Fibroblast of lung (primary cell): ENCODE measurements at regions not wholly inside any gene's neighbourhood (a gene's known extent, or its start where the extent isn't known, plus 50 kb on each side); places are given as distances from the start of the nearest gene placed in this dataset.
"Not testable (repeated sequence)": the region's sequence is repeated elsewhere in the genome, so short reads cannot be mapped to it uniquely, and the experiment has no call there.

Experiments used
- DNase-seq, 2 donors: peaks; one replicate each; pipeline versions ENCODE4 v3.0.0 to v3.0.0-alpha.2; 2010; ENCODE audit warnings: low read depth in 2 of 2
- H2AFZ ChIP-seq: 2 replicates; pipeline ENCODE4 v1.5.1; 2012; ENCODE audit warnings: low read length, control low read depth, inconsistent platforms
- H3K27ac ChIP-seq: 2 replicates; pipeline ENCODE4 v1.5.1; 2011; ENCODE audit warnings: low read length, control low read depth; ENCODE audit not compliant: insufficient read depth
- H3K27me3 ChIP-seq: 2 replicates; pipeline ENCODE4 v1.5.1; 2011; ENCODE audit warnings: mild to moderate bottlenecking, low read length; ENCODE audit not compliant: control insufficient read depth, insufficient read depth
- H3K36me3 ChIP-seq: 2 replicates; pipeline ENCODE4 v1.5.1; 2011; ENCODE audit warnings: low read length; ENCODE audit not compliant: control insufficient read depth, insufficient read depth
- H3K4me1 ChIP-seq: 2 replicates; pipeline ENCODE4 v1.5.1; 2011; ENCODE audit warnings: low read length; ENCODE audit not compliant: control insufficient read depth, insufficient read depth; ENCODE audit errors: extremely low read depth
- H3K4me2 ChIP-seq: 2 replicates; pipeline ENCODE4 v1.5.1; 2011; ENCODE audit warnings: low read length, control low read depth; ENCODE audit not compliant: insufficient read depth; ENCODE audit errors: extremely low read depth
- H3K4me3 ChIP-seq, 4 experiments: fragments of 200-600 bp in 1 of 4; sonication (generic) in 1 of 4; replicated peaks in 1 of 4; 2 replicates each; pipeline ENCODE4 v1.5.1; 2011 to 2016; ENCODE audit warnings: low read length in 4 of 4, low read depth in 3 of 4, mild to moderate bottlenecking in 3 of 4, control low read depth in 2 of 4, inconsistent platforms in 1 of 4, mixed read lengths in 1 of 4; ENCODE audit not compliant: insufficient read depth in 1 of 4; ENCODE audit errors: control extremely low read depth in 1 of 4
- H3K79me2 ChIP-seq: 2 replicates; pipeline ENCODE4 v1.5.1; 2012; ENCODE audit warnings: mild to moderate bottlenecking, low read length, inconsistent platforms; ENCODE audit not compliant: control insufficient read depth, insufficient read depth
- H3K9ac ChIP-seq: 2 replicates; pipeline ENCODE4 v1.5.1; 2011; ENCODE audit warnings: mild to moderate bottlenecking, low read length, control low read depth; ENCODE audit not compliant: insufficient read depth
- H3K9me3 ChIP-seq: 2 replicates; pipeline ENCODE4 v1.5.1; 2012; ENCODE audit warnings: low read depth, low read length; ENCODE audit not compliant: control insufficient read depth, insufficient read depth
- H4K20me1 ChIP-seq: 2 replicates; pipeline ENCODE4 v1.5.1; 2011; ENCODE audit warnings: low read length; ENCODE audit not compliant: control insufficient read depth, insufficient read depth; ENCODE audit errors: extremely low read depth
- CTCF ChIP-seq, 2 donors: IDR thresholded peaks in 1 of 2; conservative IDR thresholded peaks in 1 of 2; 1 replicate in 1 of 2; 2 replicates in 1 of 2; pipeline ENCODE4 v1.5.1; 2011 to 2012; ENCODE audit warnings: low read length in 2 of 2, control low read depth in 1 of 2, inconsistent platforms in 1 of 2, low read depth in 1 of 2, mild to moderate bottlenecking in 1 of 2
- EZH2 ChIP-seq: IDR thresholded peaks from 2 replicates; pipeline ENCODE4 v1.5.1; 2012; ENCODE audit warnings: low read length, control low read depth, mild to moderate bottlenecking; ENCODE audit errors: missing control alignments

GRCh38 chr1:233750139-233750538 is 136.2 kb downstream of the KCNK1 start:
- no peak for DNase-seq
- no peaks in the 10 kb centered on the region for H3K9me3 ChIP-seq
- no peak overlapping the region for H3K4me2 ChIP-seq

GRCh38 chr1:233759665-233760064 is 144.8 kb upstream of the SLC35F3 start:
- no peak overlapping the region for H3K9ac ChIP-seq
- TF ChIP-seq EZH2: no peak
- TF ChIP-seq CTCF (conservative IDR thresholded peaks at IDR 0.05 in 1 of 2, IDR thresholded peaks at IDR 0.05 in 1 of 2; ENCODE audit: low read depth in 1 of 2, low read length in 2 of 2): no peak

More at GRCh38 chr1:233750139-233750538, 136.2 kb downstream of the KCNK1 start:
- Histone ChIP-seq H3K79me2 (no peaks in the 10 kb centered on the region), H2AFZ (no peak overlapping the region), H3K4me1 (no peaks in the 10 kb centered on the region), H3K27ac (no peak overlapping the region), H3K27me3 (no peaks in the 10 kb centered on the region), H3K9ac (no peak overlapping the region), H4K20me1 (no peaks in the 10 kb centered on the region), H3K4me3 (no peak overlapping the region), H3K36me3 (no peaks in the 10 kb centered on the region)
- TF ChIP-seq CTCF (conservative IDR thresholded peaks at IDR 0.05 in 1 of 2, IDR thresholded peaks at IDR 0.05 in 1 of 2; ENCODE audit: low read depth in 1 of 2, low read length in 2 of 2) (no peak), EZH2 (no peak)

GRCh38 chr1:233764304-233764703 is 140.2 kb upstream of the SLC35F3 start:
- H3K27me3 ChIP-seq, DNase-seq, H3K79me2 ChIP-seq, H3K4me2 ChIP-seq, H2AFZ ChIP-seq, H3K27ac ChIP-seq, H3K9me3 ChIP-seq, H4K20me1 ChIP-seq, H3K9ac ChIP-seq, H3K4me1 ChIP-seq, H3K36me3 ChIP-seq, H3K4me3 ChIP-seq: not testable (repeated sequence)

More at GRCh38 chr1:233759665-233760064, 144.8 kb upstream of the SLC35F3 start:
- Histone ChIP-seq H2AFZ (no peak overlapping the region), H3K36me3 (no peaks in the 10 kb centered on the region), H3K4me1 (no peaks in the 10 kb centered on the region), H3K27ac (no peak overlapping the region), H3K4me3 (no peak overlapping the region), H3K4me2 (no peak overlapping the region), H3K79me2 (no peaks in the 10 kb centered on the region), H3K9me3 (no peaks in the 10 kb centered on the region), H3K27me3 (no peaks in the 10 kb centered on the region), H4K20me1 (no peaks in the 10 kb centered on the region)
- peak in 1 of 2 donors; percentile 0 for DNase-seq

GRCh38 chr1:233777566-233777965 is 126.9 kb upstream of the SLC35F3 start:
- H3K79me2 ChIP-seq: no peaks in the 10 kb centered on the region
- H3K9me3 ChIP-seq: no peaks in the 10 kb centered on the region

More at GRCh38 chr1:233777566-233777965, 126.9 kb upstream of the SLC35F3 start:
- no peak overlapping the region for H2AFZ ChIP-seq
- no peak for DNase-seq
- TF ChIP-seq EZH2: no peak
- no peak for TF ChIP-seq CTCF (conservative IDR thresholded peaks at IDR 0.05 in 1 of 2, IDR thresholded peaks at IDR 0.05 in 1 of 2; ENCODE audit: low read depth in 1 of 2, low read length in 2 of 2)
- H3K4me3 ChIP-seq: no peak overlapping the region
- H3K27me3 ChIP-seq: no peaks in the 10 kb centered on the region
- no peaks in the 10 kb centered on the region for H3K4me1 ChIP-seq
- no peaks in the 10 kb centered on the region for H3K36me3 ChIP-seq
- no peak overlapping the region for H3K4me2 ChIP-seq
- H3K27ac ChIP-seq: no peak overlapping the region
- no peaks in the 10 kb centered on the region for H4K20me1 ChIP-seq
- H3K9ac ChIP-seq: no peak overlapping the region
